Spleen (tissue), 11 donors: ENCODE measurements at regions not wholly inside any gene's neighbourhood (a gene's known extent, or its start where the extent isn't known, plus 50 kb on each side); places are given as distances from the start of the nearest gene placed in this dataset.

Experiments
- DNase-seq: peaks from one replicate; pipeline ENCODE4 v3.0.0-alpha.2; 2020
- H3K27ac ChIP-seq, 8 donors: fragments of 200-600 bp; sonication (generic) in 7 of 8; 1 replicate in 4 of 8; 2 replicates in 4 of 8; pipeline versions ENCODE4 v1.5.0 to v1.8.0; 2016 to 2021; ENCODE audit warnings: inconsistent platforms in 4 of 8, mild to moderate bottlenecking in 4 of 8, moderate library complexity in 1 of 8
- H3K27me3 ChIP-seq, 7 donors: fragments of 200-600 bp; sonication (generic) in 6 of 7; replicated peaks in 1 of 7; 1 replicate in 4 of 7; 2 replicates in 3 of 7; pipeline versions ENCODE4 v1.5.0 to v1.8.0; 2016 to 2021; ENCODE audit warnings: inconsistent platforms in 3 of 7, mild to moderate bottlenecking in 1 of 7
- H3K36me3 ChIP-seq, 6 donors: fragments of 200-600 bp; sonication (generic) in 5 of 6; 1 replicate in 4 of 6; 2 replicates in 2 of 6; pipeline versions ENCODE4 v1.5.0 to v1.8.0; 2016 to 2021; ENCODE audit warnings: inconsistent platforms in 2 of 6
- H3K4me1 ChIP-seq, 6 donors: fragments of 200-600 bp; sonication (generic) in 5 of 6; 1 replicate in 3 of 6; 2 replicates in 3 of 6; pipeline versions ENCODE4 v1.5.0 to v1.8.0; 2016 to 2021; ENCODE audit warnings: inconsistent platforms in 3 of 6
- H3K4me3 ChIP-seq, 8 donors: fragments of 200-600 bp; sonication (generic) in 7 of 8; 1 replicate in 4 of 8; 2 replicates in 4 of 8; pipeline versions ENCODE4 v1.5.0 to v1.8.0; 2016 to 2021; ENCODE audit warnings: inconsistent platforms in 4 of 8, mild to moderate bottlenecking in 4 of 8, moderate library complexity in 2 of 8
- H3K9me3 ChIP-seq, 8 donors: fragments of 200-600 bp; sonication (generic) in 7 of 8; 1 replicate in 4 of 8; 2 replicates in 4 of 8; pipeline versions ENCODE4 v1.5.0 to v1.8.0; 2016 to 2021; ENCODE audit warnings: inconsistent platforms in 4 of 8
- POLR2A ChIP-seq, 3 donors: fragments of 450-650 bp; IDR thresholded peaks; one replicate each; pipeline ENCODE4 v1.5.1; 2017; ENCODE audit warnings: antibody characterized with exemption in 3 of 3, mild to moderate bottlenecking in 1 of 3
- POLR2AphosphoS5 ChIP-seq, 3 donors: sonication (generic); formaldehyde crosslinking; IDR thresholded peaks; one replicate each; pipeline ENCODE4 v1.5.1; 2017; ENCODE audit warnings: antibody characterized with exemption in 3 of 3
- WGBS, 5 donors: extraction: QIAGEN DNeasy Blood & Tissue Kit in 3 of 5; methylation state at CpG; one replicate each; pipeline versions ENCODE4 v1.1.5 to v1.1.7; 2013 to 2018; 5-methylcytosine and 5-hydroxymethylcytosine counted together
- intact Hi-C: fragments of 100-400 bp; cut with DNase I; formaldehyde crosslinking; loops from one replicate; pipeline ENCODE4 v1.15.0; 2023; ENCODE audit warnings: low total_unique reads
- TF ChIP-seq, protein P1 (sequence below), 11 experiments: fragments of 200-600 bp in 7 of 11; fragments of 450-650 bp in 4 of 11; sonication (generic) in 4 of 11; IDR thresholded peaks in 8 of 11; conservative IDR thresholded peaks in 3 of 11; 1 replicate in 7 of 11; 2 replicates in 4 of 11; pipeline versions ENCODE4 v1.4.0 to v1.8.0; 2016 to 2021; ENCODE audit warnings: antibody characterized with exemption in 11 of 11, inconsistent platforms in 4 of 11, mild to moderate bottlenecking in 1 of 11
- donor health status: healthy with polysubstance abuse.
- donor health status: DM: no; HTN: no; CAD: no; lungs with moderate emphysema.
- donor health status: DM: no; HTN: no; CAD: no.
- donor health status: Bipolar disorder and iron deficiency.
- donor health status: healthy.
- donor health status: DM: no; HTN: no; CAD: no.
- donor health status: DM: yes; HTN: yes; CAD: no.

DNA sequence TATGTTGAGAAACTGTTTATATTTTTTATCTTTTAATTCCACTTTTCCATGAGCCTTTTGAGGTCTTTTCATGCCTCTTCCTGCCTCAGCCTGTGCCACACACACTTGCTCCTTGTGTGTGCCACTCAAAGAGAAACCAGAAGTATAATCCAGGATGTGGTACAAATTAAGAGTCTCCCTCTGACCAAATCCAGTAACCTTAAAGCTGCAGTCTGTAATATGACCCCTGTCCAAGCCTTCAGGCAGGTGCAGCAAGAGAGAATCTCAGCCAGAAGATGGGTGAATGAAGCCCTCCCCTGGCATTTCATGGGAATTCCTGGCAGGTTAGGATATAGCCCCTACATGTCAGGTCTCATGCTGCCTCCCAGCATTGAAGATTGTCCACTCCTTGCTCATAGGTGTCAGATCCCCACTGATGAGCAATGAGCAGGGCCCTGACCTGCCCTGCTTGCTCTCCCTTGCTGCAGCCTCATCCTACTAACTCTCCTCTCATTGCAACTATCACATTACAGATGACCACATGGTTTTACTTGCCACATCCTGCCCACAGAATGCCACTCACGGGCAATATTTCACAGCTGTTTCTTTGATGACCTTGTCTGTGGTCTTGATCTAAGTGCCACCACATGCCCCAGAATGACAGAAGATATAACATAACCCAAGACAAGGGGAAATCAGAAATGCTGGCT is 169.3 kb downstream of the SEC16B start:
- H3K4me1 ChIP-seq = no peaks in the 10 kb centered on the region
- H3K36me3 ChIP-seq = no peaks in the 10 kb centered on the region
- whole genome bisulfite sequencing, 5 donors = 0 to 16% (median 7%) methylated on average over 1 of the region's 1 CpG
- TF ChIP-seq POLR2AphosphoS5 (IDR thresholded peaks at IDR 0.05) (no peak), POLR2A (IDR thresholded peaks at IDR 0.05) (no peak)
- TF ChIP-seq, protein P1, sequence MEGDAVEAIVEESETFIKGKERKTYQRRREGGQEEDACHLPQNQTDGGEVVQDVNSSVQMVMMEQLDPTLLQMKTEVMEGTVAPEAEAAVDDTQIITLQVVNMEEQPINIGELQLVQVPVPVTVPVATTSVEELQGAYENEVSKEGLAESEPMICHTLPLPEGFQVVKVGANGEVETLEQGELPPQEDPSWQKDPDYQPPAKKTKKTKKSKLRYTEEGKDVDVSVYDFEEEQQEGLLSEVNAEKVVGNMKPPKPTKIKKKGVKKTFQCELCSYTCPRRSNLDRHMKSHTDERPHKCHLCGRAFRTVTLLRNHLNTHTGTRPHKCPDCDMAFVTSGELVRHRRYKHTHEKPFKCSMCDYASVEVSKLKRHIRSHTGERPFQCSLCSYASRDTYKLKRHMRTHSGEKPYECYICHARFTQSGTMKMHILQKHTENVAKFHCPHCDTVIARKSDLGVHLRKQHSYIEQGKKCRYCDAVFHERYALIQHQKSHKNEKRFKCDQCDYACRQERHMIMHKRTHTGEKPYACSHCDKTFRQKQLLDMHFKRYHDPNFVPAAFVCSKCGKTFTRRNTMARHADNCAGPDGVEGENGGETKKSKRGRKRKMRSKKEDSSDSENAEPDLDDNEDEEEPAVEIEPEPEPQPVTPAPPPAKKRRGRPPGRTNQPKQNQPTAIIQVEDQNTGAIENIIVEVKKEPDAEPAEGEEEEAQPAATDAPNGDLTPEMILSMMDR (IDR thresholded peaks at IDR 0.05 in 8 of 11, conservative IDR thresholded peaks at IDR 0.05 in 3 of 11) = no peak
- DNase-seq = no peak
- no peaks in the 10 kb centered on the region for H3K27me3 ChIP-seq
- H3K9me3 ChIP-seq = peaks cover 0 to 23% (median 12%) of the 10 kb centered on the region in 8 donors
- intact Hi-C loops = no loop called here
- no peak overlapping the region for H3K27ac ChIP-seq
- no peak overlapping the region for H3K4me3 ChIP-seq

DNA sequence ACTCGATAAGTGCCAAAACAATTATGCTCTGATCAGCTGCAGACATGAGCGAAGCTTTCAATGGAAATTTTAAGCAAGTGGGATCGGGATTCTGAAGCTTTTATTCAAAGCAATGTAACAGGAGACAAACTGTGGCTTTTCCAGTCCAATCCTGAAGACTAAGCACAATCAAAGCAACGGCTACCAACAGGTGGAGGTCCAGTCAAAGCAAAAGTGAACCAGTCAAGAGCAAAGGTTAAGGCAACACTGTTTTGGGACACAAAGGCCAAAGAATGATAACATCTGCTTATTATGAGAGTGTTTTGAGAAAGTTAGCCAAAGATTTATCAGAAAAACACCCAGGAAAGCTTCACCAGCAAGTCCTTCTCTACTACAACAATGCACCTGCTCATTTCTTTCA is 170.1 kb downstream of the SEC16B start:
- TF ChIP-seq, protein P1 (IDR thresholded peaks at IDR 0.05 in 8 of 11, conservative IDR thresholded peaks at IDR 0.05 in 3 of 11) = no peak
- TF ChIP-seq POLR2AphosphoS5 (IDR thresholded peaks at IDR 0.05) (no peak), POLR2A (IDR thresholded peaks at IDR 0.05) (no peak)
- 82 to 90% (median 88%) methylated on average over 4 of the region's 4 CpGs for WGBS, 5 donors

DNA sequence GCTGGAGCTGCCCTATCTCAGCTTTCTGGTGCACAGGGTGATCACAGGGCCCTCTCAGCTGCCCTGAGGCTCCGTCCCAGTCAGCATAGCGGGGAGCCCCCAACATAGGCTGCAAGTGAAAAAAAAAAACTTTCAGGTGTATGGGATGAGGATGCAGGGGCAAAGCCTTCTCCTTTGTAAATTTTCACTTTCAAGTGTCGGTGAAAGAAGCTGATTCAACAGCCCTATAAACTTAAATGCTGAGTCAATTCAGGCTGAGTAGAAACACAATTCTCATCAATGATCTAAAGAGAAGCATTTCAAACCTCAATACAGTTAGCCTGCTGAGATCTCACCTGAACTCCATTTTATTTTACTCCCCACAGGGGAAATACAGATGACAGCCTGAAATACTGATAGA is 171.2 kb downstream of the SEC16B start:
- Histone ChIP-seq H3K27me3 (no peaks in the 10 kb centered on the region), H3K4me3 (no peak overlapping the region), H3K36me3 (no peaks in the 10 kb centered on the region), H3K27ac (no peak overlapping the region), H3K4me1 (no peaks in the 10 kb centered on the region), H3K9me3 (peaks cover 0 to 7% (median 4%) of the 10 kb centered on the region in 8 donors)
- WGBS, 5 donors = 73 to 84% (median 77%) methylated on average over 3 of the region's 3 CpGs
- no peak for DNase-seq
- TF ChIP-seq POLR2A (IDR thresholded peaks at IDR 0.05) (no peak), POLR2AphosphoS5 (IDR thresholded peaks at IDR 0.05) (no peak)
- TF ChIP-seq, protein P1 (IDR thresholded peaks at IDR 0.05 in 8 of 11, conservative IDR thresholded peaks at IDR 0.05 in 3 of 11) = no peak
- intact Hi-C loops = no loop called here

More for the DNA sequence above, 170.1 kb downstream of the SEC16B start:
- Histone ChIP-seq H3K4me1 (no peaks in the 10 kb centered on the region), H3K9me3 (peaks cover 0 to 17% (median 12%) of the 10 kb centered on the region in 8 donors), H3K4me3 (no peak overlapping the region), H3K27me3 (no peaks in the 10 kb centered on the region), H3K36me3 (no peaks in the 10 kb centered on the region), H3K27ac (no peak overlapping the region)
- no peak for DNase-seq
- intact Hi-C loops = no loop called here

DNA sequence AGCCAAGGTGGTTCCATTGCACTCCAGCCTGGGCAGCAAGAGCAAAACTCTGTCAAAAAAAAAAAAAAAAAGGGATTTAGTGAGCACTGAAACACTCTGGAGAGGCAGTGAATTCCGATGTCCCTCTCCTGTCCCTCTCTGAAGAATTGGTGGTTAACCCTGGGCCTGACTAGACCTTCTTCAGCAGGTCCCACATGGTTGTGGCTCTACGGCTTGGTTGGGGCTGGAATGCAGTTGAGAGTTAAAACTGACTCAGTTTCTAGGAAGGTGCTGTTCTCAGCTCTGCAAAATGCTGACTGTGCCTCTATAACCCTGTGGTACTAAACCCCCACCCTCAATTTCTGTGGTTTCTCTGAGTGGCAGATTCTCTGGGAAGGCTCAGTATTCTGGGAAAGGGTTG is 173.3 kb downstream of the SEC16B start:
- no peak for DNase-seq
- H3K9me3 ChIP-seq = no peaks in the 10 kb centered on the region
- TF ChIP-seq, protein P1 (IDR thresholded peaks at IDR 0.05 in 8 of 11, conservative IDR thresholded peaks at IDR 0.05 in 3 of 11) = no peak
- TF ChIP-seq POLR2A (IDR thresholded peaks at IDR 0.05) = no peak
- no peak for TF ChIP-seq POLR2AphosphoS5 (IDR thresholded peaks at IDR 0.05)
- no peaks in the 10 kb centered on the region for H3K36me3 ChIP-seq
- H3K4me3 ChIP-seq = no peak overlapping the region
- H3K27me3 ChIP-seq = no peaks in the 10 kb centered on the region
- WGBS, 5 donors = 79 to 96% (median 88%) methylated on average over 2 of the region's 2 CpGs
- no peak overlapping the region for H3K27ac ChIP-seq
- intact Hi-C loops = no loop called here
- no peaks in the 10 kb centered on the region for H3K4me1 ChIP-seq
